HG03139 (cell line): ENCODE measurements at regions not wholly inside any gene's neighbourhood (a gene's known extent, or its start where the extent isn't known, plus 50 kb on each side); places are given as distances from the start of the nearest gene placed in this dataset.
"Not testable (repeated sequence)": the region's sequence is repeated elsewhere in the genome, so short reads cannot be mapped to it uniquely, and the experiment has no call there.

Experiments used
- ATAC-seq: cut with Tn5 transposase; IDR thresholded peaks from one replicate; pipeline ENCODE4 v1.9.1; 2021; ENCODE audit not compliant: unreplicated experiment

- no peak for ATAC-seq
Observed at GRCh38 chr22:49677495-49677889, 150.2 kb downstream of the BRD1 start.

GRCh38 chr22:49676783-49677494 is 150.7 kb downstream of the BRD1 start:
- no peak for ATAC-seq

- ATAC-seq, result no peak
Observed at GRCh38 chr22:49676230-49676629, 151.4 kb downstream of the BRD1 start.

GRCh38 chr22:49674479-49675050 is 153.1 kb downstream of the BRD1 start:
- ATAC-seq, result no peak

- ATAC-seq, result no peak
Observed at GRCh38 chr22:49673048-49673447, 154.6 kb downstream of the BRD1 start.

GRCh38 chr22:49672014-49672516 is 155.6 kb downstream of the BRD1 start:
- no peak for ATAC-seq

- ATAC-seq, result no peak
Observed at GRCh38 chr22:49671331-49672013, 156.2 kb downstream of the BRD1 start.

- no peak for ATAC-seq
Observed at GRCh38 chr22:49670456-49671330, 157.0 kb downstream of the BRD1 start.

- not testable (repeated sequence) for ATAC-seq
Observed at GRCh38 chr22:49669969-49670455, 157.7 kb downstream of the BRD1 start.

- ATAC-seq, result not testable (repeated sequence)
Observed at GRCh38 chr22:49669427-49669968, 158.2 kb downstream of the BRD1 start.

- ATAC-seq, result no peak
Observed at GRCh38 chr22:49668402-49668801, 159.3 kb downstream of the BRD1 start.

- ATAC-seq, result no peak
Observed at GRCh38 chr22:49667236-49667635, 160.4 kb downstream of the BRD1 start.

GRCh38 chr22:49666146-49666809 is 161.4 kb downstream of the BRD1 start:
- no peak for ATAC-seq

GRCh38 chr22:49664891-49665290 is 162.8 kb downstream of the BRD1 start:
- no peak for ATAC-seq

- no peak for ATAC-seq
Observed at GRCh38 chr22:49664371-49664881, 163.2 kb downstream of the BRD1 start.

GRCh38 chr22:49663823-49664222 is 163.8 kb downstream of the BRD1 start:
- ATAC-seq, result no peak

- no peak for ATAC-seq
Observed at GRCh38 chr22:49663311-49663711, 164.4 kb downstream of the BRD1 start.

GRCh38 chr22:49662681-49663080 is 165.0 kb downstream of the BRD1 start:
- no peak for ATAC-seq

GRCh38 chr22:49660794-49661781 is 166.6 kb downstream of the BRD1 start:
- no peak for ATAC-seq
